Keratinocyte (primary cell): ENCODE measurements at regions not wholly inside any gene's neighbourhood (a gene's known extent, or its start where the extent isn't known, plus 50 kb on each side); places are given as distances from the start of the nearest gene placed in this dataset.

Experiments used
- DNase-seq: peaks from one replicate; pipeline ENCODE4 v3.0.0-alpha.2; 2011; ENCODE audit warnings: low read depth, missing footprints, low spot score
- FAIRE-seq: peaks from 2 replicates; lab custom pipeline; 2011; peaks lifted over from hg19 to GRCh38; lab: Jason Lieb, UNC
- H2AFZ ChIP-seq: 2 replicates; pipeline ENCODE4 v1.6.0; 2012; ENCODE audit warnings: low read length, control low read depth, inconsistent platforms; ENCODE audit not compliant: control insufficient read depth
- H3K27ac ChIP-seq: 2 replicates; pipeline ENCODE4 v1.5.1; 2011; ENCODE audit warnings: low read length; ENCODE audit not compliant: control insufficient read depth, insufficient read depth
- H3K27me3 ChIP-seq: 3 replicates; pipeline ENCODE4 v1.6.0; 2011; ENCODE audit warnings: low read length; ENCODE audit not compliant: control insufficient read depth, insufficient read depth; ENCODE audit errors: extremely low read depth
- H3K36me3 ChIP-seq, 2 experiments: 2 replicates in 1 of 2; 3 replicates in 1 of 2; pipeline ENCODE4 v1.5.1; 2011; ENCODE audit warnings: low read length in 2 of 2, mild to moderate bottlenecking in 1 of 2; ENCODE audit not compliant: control insufficient read depth in 2 of 2, insufficient read depth in 2 of 2; ENCODE audit errors: extremely low read depth in 1 of 2
- H3K4me1 ChIP-seq: 3 replicates; pipeline ENCODE4 v1.5.1; 2011; ENCODE audit warnings: low read length; ENCODE audit not compliant: control insufficient read depth, insufficient read depth; ENCODE audit errors: extremely low read depth
- H3K4me2 ChIP-seq: 3 replicates; pipeline ENCODE4 v1.6.0; 2011; ENCODE audit warnings: low read depth, low read length; ENCODE audit not compliant: control insufficient read depth, insufficient read depth; ENCODE audit errors: extremely low read depth
- H3K4me3 ChIP-seq, 3 experiments: fragments of 200-600 bp in 1 of 3; sonication (generic) in 1 of 3; 2 replicates in 2 of 3; 3 replicates in 1 of 3; pipeline ENCODE4 v1.5.1; 2011 to 2016; ENCODE audit warnings: low read length in 3 of 3, mild to moderate bottlenecking in 3 of 3, control low read depth in 2 of 3, inconsistent platforms in 1 of 3, low read depth in 1 of 3, mixed read lengths in 1 of 3, mixed run types in 1 of 3, moderate library complexity in 1 of 3; ENCODE audit not compliant: control insufficient read depth in 2 of 3, insufficient read depth in 2 of 3; ENCODE audit errors: extremely low read depth in 1 of 3
- H3K79me2 ChIP-seq: 2 replicates; pipeline ENCODE4 v1.6.0; 2012; ENCODE audit warnings: low read length; ENCODE audit not compliant: control insufficient read depth, insufficient read depth
- H3K9ac ChIP-seq: 3 replicates; pipeline ENCODE4 v1.6.0; 2011; ENCODE audit warnings: low read length; ENCODE audit not compliant: control insufficient read depth, insufficient read depth; ENCODE audit errors: extremely low read depth
- H3K9me1 ChIP-seq: 3 replicates; pipeline ENCODE4 v1.6.0; 2011; ENCODE audit warnings: low read length; ENCODE audit not compliant: control insufficient read depth, insufficient read depth; ENCODE audit errors: extremely low read depth
- H3K9me3 ChIP-seq: 2 replicates; pipeline ENCODE4 v1.5.1; 2012; ENCODE audit warnings: low read depth, low read length; ENCODE audit not compliant: control insufficient read depth
- H4K20me1 ChIP-seq: 3 replicates; pipeline ENCODE4 v1.6.0; 2011; ENCODE audit warnings: low read length; ENCODE audit not compliant: control insufficient read depth, insufficient read depth; ENCODE audit errors: extremely low read depth
- CTCF ChIP-seq, 3 experiments: IDR thresholded peaks in 1 of 3; conservative IDR thresholded peaks in 1 of 3; optimal IDR thresholded peaks in 1 of 3; 2 replicates in 2 of 3; 3 replicates in 1 of 3; pipeline versions ENCODE3 to v1.5.1; 2011; ENCODE audit warnings: low read length in 3 of 3, mild to moderate bottlenecking in 3 of 3, moderate library complexity in 2 of 3, control low read depth in 1 of 3, inconsistent platforms in 1 of 3; ENCODE audit not compliant: insufficient read depth in 2 of 3; ENCODE audit errors: extremely low read depth in 1 of 3
- EZH2 ChIP-seq: IDR thresholded peaks from one replicate; pipeline ENCODE4 v1.6.1; 2012; ENCODE audit warnings: inconsistent platforms, mild to moderate bottlenecking, low read length, moderate library complexity
- dilution Hi-C: fragments of 300-500 bp; cut with MboI; formaldehyde crosslinking; loops from one replicate; pipeline ENCODE4 v1.7.0; 2020; ENCODE audit warnings: low sequenced_read_pairs; ENCODE audit not compliant: extremely low pct_ligation_motif_present

- Histone ChIP-seq H3K36me3 (no peaks in the 10 kb centered on the region), H3K27ac (no peak overlapping the region), H3K4me3 (no peak overlapping the region), H3K9me3 (no peaks in the 10 kb centered on the region), H3K4me1 (no peaks in the 10 kb centered on the region), H3K4me2 (no peak overlapping the region), H3K9ac (no peak overlapping the region), H3K9me1 (no peaks in the 10 kb centered on the region), H4K20me1 (no peaks in the 10 kb centered on the region), H3K79me2 (no peaks in the 10 kb centered on the region), H2AFZ (no peak overlapping the region), H3K27me3 (no peaks in the 10 kb centered on the region)
- DNase-seq, result no peak
- dilution Hi-C loops, result no loop called here
- TF ChIP-seq EZH2 (no peak), CTCF (optimal IDR thresholded peaks at IDR 0.05 in 1 of 3, IDR thresholded peaks at IDR 0.05 in 1 of 3, conservative IDR thresholded peaks at IDR 0.05 in 1 of 3; ENCODE audit: extremely low read depth in 1 of 3, insufficient read depth in 2 of 3, low read length in 3 of 3) (no peak)
- no peak for FAIRE-seq
Measured at GRCh38 chr13:50707628-50708027, 135.9 kb downstream of the DLEU7 start.

- H3K27me3 ChIP-seq, result no peaks in the 10 kb centered on the region
- no peak overlapping the region for H2AFZ ChIP-seq
- H3K4me2 ChIP-seq, result no peak overlapping the region
- no peaks in the 10 kb centered on the region for H4K20me1 ChIP-seq
- no peaks in the 10 kb centered on the region for H3K9me3 ChIP-seq
- H3K79me2 ChIP-seq, result no peaks in the 10 kb centered on the region
- H3K4me3 ChIP-seq, result no peak overlapping the region
- H3K4me1 ChIP-seq, result no peaks in the 10 kb centered on the region
- no peaks in the 10 kb centered on the region for H3K9me1 ChIP-seq
- no peaks in the 10 kb centered on the region for H3K36me3 ChIP-seq
- dilution Hi-C loops, result no loop called here
- H3K9ac ChIP-seq, result no peak overlapping the region
- DNase-seq (no peak), FAIRE-seq (no peak)
- H3K27ac ChIP-seq, result no peak overlapping the region
- no peak for TF ChIP-seq EZH2
- TF ChIP-seq CTCF (optimal IDR thresholded peaks at IDR 0.05 in 1 of 3, IDR thresholded peaks at IDR 0.05 in 1 of 3, conservative IDR thresholded peaks at IDR 0.05 in 1 of 3; ENCODE audit: extremely low read depth in 1 of 3, insufficient read depth in 2 of 3, low read length in 3 of 3), result no peak
Measured at GRCh38 chr13:50708461-50708860, 135.0 kb downstream of the DLEU7 start.
